ENCODE measurements at regions not wholly inside any gene's neighbourhood (a gene's known extent, or its start where the extent isn't known, plus 50 kb on each side); places are given as distances from the start of the nearest gene placed in this dataset.

DNA sequence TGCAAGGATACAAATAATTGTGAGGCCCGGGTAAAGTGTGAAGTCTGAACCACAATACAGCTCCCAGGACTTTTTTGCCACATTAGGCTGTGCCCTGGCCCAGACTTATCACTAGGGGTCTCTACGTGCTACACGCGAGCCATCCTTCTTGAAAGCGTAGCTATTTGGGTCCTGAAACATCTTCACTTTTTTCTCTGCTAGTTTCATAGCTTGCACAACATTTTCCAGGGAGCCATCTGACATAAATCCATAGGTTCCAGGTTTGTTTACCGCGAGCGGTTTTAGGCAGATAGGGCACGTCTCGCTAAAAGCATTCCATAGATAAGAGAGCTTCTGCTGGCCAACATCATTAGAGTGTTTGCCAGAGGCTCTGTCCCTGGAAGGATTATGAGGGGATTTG is 226.5 kb downstream of the RPS24 start:
- TF ChIP-seq, protein P1, sequence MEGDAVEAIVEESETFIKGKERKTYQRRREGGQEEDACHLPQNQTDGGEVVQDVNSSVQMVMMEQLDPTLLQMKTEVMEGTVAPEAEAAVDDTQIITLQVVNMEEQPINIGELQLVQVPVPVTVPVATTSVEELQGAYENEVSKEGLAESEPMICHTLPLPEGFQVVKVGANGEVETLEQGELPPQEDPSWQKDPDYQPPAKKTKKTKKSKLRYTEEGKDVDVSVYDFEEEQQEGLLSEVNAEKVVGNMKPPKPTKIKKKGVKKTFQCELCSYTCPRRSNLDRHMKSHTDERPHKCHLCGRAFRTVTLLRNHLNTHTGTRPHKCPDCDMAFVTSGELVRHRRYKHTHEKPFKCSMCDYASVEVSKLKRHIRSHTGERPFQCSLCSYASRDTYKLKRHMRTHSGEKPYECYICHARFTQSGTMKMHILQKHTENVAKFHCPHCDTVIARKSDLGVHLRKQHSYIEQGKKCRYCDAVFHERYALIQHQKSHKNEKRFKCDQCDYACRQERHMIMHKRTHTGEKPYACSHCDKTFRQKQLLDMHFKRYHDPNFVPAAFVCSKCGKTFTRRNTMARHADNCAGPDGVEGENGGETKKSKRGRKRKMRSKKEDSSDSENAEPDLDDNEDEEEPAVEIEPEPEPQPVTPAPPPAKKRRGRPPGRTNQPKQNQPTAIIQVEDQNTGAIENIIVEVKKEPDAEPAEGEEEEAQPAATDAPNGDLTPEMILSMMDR (conservative IDR thresholded peaks at IDR 0.05; ENCODE audit: low read depth, low read length) = peak; percentile 31; the same call in 1 of the 2 replicates
- no peak for TF ChIP-seq EZH2 (IDR thresholded peaks at IDR 0.05; ENCODE audit: borderline replicate concordance, low read depth, low read length, poor library complexity, severe bottlenecking)
